ENCODE measurements at regions not wholly inside any gene's neighbourhood (a gene's known extent, or its start where the extent isn't known, plus 50 kb on each side); places are given as distances from the start of the nearest gene placed in this dataset.

DNA sequence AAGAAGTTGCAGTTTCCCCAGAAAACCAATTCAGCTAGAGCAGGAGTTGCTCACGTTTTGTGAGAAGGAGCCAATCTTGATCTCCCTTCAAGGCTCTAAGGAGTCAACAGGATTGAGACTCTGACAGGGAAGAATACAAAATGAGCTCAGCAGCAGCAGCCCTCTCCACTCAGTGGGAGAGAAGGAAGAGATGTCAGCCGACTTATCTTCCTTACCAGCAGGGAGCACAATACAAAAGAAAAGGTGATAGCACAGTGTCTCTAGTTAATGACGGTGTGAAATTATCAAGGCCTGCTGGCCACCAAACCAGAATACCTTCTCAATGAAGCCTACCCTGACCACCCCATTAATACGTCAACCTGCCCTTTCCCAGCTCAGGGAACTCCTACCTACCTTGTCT, 223.6 kb upstream of the TMPO start:
- Histone ChIP-seq H3K9me3 (ENCODE audit: control insufficient read depth, insufficient read depth, low read length) (no peaks in the 10 kb centered on the region), H3K27ac (ENCODE audit: low read depth, low read length) (no peak overlapping the region), H3K4me3 (ENCODE audit: low read depth, low read length) (no peak overlapping the region), H3K27me3 (ENCODE audit: control insufficient read depth, insufficient read depth, low read length) (no peaks in the 10 kb centered on the region)
- ChIA-PET CTCF (interaction anchor here (0.9 kb wide), 1 partner anchor 1223 kb away, joined by 4 read pairs; no protein-coding TSS in a partner anchor), POLR2A (no interaction called here)
- TF ChIP-seq, protein P1, sequence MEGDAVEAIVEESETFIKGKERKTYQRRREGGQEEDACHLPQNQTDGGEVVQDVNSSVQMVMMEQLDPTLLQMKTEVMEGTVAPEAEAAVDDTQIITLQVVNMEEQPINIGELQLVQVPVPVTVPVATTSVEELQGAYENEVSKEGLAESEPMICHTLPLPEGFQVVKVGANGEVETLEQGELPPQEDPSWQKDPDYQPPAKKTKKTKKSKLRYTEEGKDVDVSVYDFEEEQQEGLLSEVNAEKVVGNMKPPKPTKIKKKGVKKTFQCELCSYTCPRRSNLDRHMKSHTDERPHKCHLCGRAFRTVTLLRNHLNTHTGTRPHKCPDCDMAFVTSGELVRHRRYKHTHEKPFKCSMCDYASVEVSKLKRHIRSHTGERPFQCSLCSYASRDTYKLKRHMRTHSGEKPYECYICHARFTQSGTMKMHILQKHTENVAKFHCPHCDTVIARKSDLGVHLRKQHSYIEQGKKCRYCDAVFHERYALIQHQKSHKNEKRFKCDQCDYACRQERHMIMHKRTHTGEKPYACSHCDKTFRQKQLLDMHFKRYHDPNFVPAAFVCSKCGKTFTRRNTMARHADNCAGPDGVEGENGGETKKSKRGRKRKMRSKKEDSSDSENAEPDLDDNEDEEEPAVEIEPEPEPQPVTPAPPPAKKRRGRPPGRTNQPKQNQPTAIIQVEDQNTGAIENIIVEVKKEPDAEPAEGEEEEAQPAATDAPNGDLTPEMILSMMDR (IDR thresholded peaks at IDR 0.05; ENCODE audit: low read depth, low read length), result no peak
- no peak for DNase-seq (ENCODE audit: low read depth, low spot score)

DNA sequence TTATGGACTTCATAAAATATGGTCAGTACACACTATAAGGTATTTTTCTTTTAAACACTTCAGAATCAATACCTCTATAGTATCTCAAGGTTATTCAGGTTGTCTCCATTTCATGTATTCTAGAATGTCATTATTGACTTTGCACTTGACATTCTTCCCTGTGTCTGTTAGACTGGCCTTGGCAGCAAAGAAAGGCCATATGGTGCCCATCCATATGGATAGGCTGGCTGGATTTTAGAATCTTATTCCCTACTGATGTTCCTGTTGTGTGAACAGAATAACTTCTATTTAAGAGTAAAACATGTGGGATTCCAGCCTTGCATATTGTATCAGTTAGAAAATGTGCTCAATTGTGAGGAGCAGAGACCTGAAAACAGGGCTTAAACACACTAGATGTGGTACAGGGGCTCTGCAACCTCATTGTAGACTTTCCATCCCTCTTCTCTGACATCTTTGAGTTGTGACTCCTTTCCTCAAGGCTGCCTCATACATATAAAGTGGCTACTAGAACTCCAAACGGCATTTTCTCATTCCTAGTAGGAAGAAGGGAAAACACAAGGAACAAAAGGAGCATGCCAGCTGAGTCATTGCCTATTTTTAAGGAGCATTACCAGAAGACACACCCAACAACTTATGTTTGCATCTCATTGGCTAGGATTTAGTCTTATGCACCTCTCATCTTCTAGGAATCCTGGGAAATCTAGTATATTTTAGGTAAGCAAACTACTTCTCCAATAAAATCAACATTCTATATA, 221.2 kb upstream of the TMPO start:
- ChIA-PET CTCF (no interaction called here), POLR2A (no interaction called here)
- no peak for DNase-seq (ENCODE audit: low read depth, low spot score)
- H3K27ac ChIP-seq (ENCODE audit: low read depth, low read length), result no peak overlapping the region
- no peaks in the 10 kb centered on the region for H3K27me3 ChIP-seq (ENCODE audit: control insufficient read depth, insufficient read depth, low read length)
- no peak overlapping the region for H3K4me3 ChIP-seq (ENCODE audit: low read depth, low read length)
- TF ChIP-seq, protein P1 (IDR thresholded peaks at IDR 0.05; ENCODE audit: low read depth, low read length), result no peak
- H3K9me3 ChIP-seq (ENCODE audit: control insufficient read depth, insufficient read depth, low read length), result no peaks in the 10 kb centered on the region

DNA sequence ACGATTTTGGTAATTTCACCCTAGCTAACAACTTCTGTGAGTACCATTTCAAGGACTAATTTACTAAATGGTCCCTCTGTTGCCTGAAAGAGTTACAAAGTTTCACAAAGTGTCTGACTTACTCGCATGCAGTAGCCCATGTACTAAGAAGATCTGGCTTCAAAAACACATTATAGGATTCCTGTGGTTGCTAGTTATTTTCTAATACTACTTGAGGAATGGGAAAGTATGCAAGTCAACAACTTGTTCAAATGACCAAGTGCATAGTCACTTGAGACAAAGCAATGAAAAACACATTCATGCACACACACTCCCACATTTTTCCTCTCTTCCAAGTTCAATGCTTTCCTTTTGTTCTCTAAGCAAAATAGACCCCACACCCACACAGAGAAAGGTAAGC, 219.7 kb upstream of the TMPO start:
- no peak for DNase-seq (ENCODE audit: low read depth, low spot score)
- H3K27ac ChIP-seq (ENCODE audit: low read depth, low read length), result no peak overlapping the region
- ChIA-PET CTCF (no interaction called here), POLR2A (no interaction called here)
- H3K9me3 ChIP-seq (ENCODE audit: control insufficient read depth, insufficient read depth, low read length), result no peaks in the 10 kb centered on the region
- TF ChIP-seq, protein P1 (IDR thresholded peaks at IDR 0.05; ENCODE audit: low read depth, low read length), result no peak
- no peak overlapping the region for H3K4me3 ChIP-seq (ENCODE audit: low read depth, low read length)
- no peaks in the 10 kb centered on the region for H3K27me3 ChIP-seq (ENCODE audit: control insufficient read depth, insufficient read depth, low read length)

DNA sequence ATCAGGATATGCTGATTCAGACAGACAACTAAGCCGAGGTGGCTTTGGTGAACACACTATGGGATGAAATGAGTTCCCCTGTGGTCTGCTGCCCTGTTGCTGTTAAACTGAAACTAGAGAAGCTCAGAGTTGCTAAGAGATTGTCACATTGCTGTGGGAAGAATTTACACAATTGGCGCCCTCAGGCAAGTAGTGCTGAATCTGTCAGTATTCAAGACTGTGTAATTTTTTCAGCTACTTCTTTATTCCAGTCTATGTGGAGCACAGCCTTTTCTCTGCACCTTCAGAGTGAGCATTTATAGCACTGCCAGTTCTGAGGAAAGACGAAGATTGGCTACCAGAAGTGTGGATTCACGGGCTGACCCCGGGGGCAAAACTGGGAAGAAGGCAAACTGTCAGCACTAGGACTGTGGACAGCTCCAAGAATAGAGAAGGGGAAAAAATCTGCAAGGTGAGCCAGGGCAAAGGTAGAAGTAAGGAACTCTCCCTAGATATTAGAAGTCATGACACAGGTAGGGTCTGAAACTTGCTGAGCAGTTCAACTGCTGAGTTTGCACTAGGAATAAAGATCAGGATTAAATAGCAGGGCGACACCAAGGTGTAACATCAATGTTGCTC, 218.8 kb upstream of the TMPO start:
- no peak overlapping the region for H3K4me3 ChIP-seq (ENCODE audit: low read depth, low read length)
- CTCF ChIA-PET, result no interaction called here
- DNase-seq (ENCODE audit: low read depth, low spot score), result no peak

DNA sequence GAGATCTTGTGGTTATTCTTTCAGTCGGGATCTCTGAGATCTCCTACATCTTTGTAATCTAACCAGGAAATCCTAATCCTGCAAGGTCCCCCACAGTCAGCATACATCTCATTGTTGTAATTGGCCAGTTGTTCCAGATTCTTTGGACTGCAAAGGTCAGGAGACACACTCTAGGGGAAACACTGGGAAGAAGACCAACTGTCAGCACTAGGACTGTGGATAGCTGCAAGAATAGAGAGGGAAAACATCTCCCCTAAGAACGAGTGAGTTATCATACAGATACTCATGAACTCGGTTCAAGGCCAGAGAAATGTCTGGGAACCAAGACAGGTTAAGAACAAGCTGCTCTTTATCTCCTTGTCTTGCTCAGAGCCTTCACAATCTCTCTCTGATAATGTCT, 217.9 kb upstream of the TMPO start:
- Histone ChIP-seq H3K27me3 (ENCODE audit: control insufficient read depth, insufficient read depth, low read length) (no peaks in the 10 kb centered on the region), H3K9me3 (ENCODE audit: control insufficient read depth, insufficient read depth, low read length) (no peaks in the 10 kb centered on the region), H3K27ac (ENCODE audit: low read depth, low read length) (no peak overlapping the region), H3K4me3 (ENCODE audit: low read depth, low read length) (no peak overlapping the region)
- TF ChIP-seq, protein P1 (IDR thresholded peaks at IDR 0.05; ENCODE audit: low read depth, low read length), result no peak
- DNase-seq (ENCODE audit: low read depth, low spot score), result no peak
- POLR2A ChIA-PET, result no interaction called here
- CTCF ChIA-PET, result no interaction called here

More for the DNA sequence above, 218.8 kb upstream of the TMPO start:
- no peaks in the 10 kb centered on the region for H3K9me3 ChIP-seq (ENCODE audit: control insufficient read depth, insufficient read depth, low read length)
- H3K27ac ChIP-seq (ENCODE audit: low read depth, low read length), result no peak overlapping the region
- TF ChIP-seq, protein P1 (IDR thresholded peaks at IDR 0.05; ENCODE audit: low read depth, low read length), result no peak
- H3K27me3 ChIP-seq (ENCODE audit: control insufficient read depth, insufficient read depth, low read length), result no peaks in the 10 kb centered on the region
- POLR2A ChIA-PET, result no interaction called here

All from AG04450 (cell line).